Smooth muscle cell of the brain vasculature (primary cell): ENCODE measurements at regions not wholly inside any gene's neighbourhood (a gene's known extent, or its start where the extent isn't known, plus 50 kb on each side); places are given as distances from the start of the nearest gene placed in this dataset.
"Not testable (repeated sequence)": the region's sequence is repeated elsewhere in the genome, so short reads cannot be mapped to it uniquely, and the experiment has no call there.

Experiments
- DNase-seq: peaks from one replicate; pipeline ENCODE4 v3.0.0-alpha.2; 2012; ENCODE audit warnings: low read depth, low spot score

DNA sequence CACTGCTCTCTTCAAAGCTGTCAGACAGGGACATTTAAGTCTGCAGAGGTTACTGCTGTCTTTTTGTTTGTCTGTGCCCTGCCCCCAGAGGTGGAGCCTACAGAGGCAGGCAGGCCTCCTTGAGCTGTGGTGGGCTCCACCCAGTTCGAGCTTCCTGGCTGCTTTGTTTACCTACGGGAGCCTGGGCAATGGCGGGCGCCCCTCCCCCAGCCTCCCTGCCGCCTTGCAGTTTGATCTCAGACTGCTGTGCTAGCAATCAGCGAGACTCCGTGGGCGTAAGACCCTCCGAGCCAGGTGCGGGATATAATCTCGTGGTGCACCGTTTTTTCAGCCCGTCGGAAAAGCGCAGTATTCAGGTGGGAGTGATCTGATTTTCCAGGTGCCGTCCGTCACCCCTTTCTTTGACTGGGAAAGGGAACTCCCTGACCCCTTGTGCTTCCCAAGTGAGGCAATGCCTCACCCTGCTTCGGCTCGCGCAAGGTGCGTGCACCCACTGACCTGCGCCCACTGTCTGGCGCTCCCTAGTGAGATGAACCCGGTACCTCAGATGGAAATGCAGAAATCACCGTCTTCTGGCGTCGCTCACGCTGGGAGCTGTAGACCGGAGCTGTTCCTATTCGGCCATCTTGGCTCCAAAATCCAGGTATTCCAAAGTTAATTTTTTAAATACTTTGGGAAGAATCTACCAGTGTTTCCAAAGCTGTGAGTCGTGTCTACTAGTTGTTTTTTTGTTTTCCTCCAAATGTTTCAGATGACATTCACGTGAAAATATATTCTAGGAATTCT, 448.5 kb upstream of the FOXG1 start:
- not testable (repeated sequence) for DNase-seq

DNA sequence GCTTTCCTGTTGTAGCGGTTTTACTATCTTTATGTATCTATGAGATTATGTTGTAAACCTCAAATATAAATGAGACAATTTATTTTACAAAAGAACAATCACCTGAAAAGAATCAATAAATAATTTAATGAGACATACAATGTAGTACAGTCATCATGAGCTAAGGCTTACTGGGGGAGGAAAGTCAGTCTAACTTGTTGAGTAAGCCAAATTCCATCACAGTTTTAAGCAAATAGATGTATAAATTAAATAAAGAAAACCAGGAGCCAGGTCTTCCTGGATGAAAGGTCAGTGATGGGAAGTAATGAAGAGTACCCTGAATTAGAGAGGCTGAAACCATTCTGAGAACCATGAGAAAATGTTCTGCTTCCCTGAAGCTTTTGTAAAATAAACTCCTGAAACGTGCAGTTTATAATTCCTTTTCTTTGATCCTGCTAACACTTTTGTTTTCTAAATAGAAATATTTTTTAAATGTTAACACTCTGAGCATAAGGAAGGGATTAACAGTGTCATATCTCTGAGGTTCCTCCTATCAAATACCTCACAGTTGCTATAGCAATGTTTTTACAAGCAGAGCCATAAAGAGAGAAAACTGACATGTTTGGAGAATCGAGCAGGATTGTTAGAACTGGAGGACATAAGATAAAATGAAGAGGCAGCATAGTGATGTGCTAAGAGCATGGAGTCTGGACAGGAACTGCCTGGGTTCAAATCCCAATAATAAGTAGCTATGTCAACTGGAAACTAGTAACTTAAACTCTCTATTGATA, 444.9 kb upstream of the FOXG1 start:
- no peak for DNase-seq

- DNase-seq: no peak
Observed at GRCh38 chr14:28323366-28323765, 443.2 kb upstream of the FOXG1 start.

- no peak for DNase-seq
Observed at GRCh38 chr14:28323951-28324741, 442.4 kb upstream of the FOXG1 start.

- no peak for DNase-seq
Observed at GRCh38 chr14:28340816-28341215, 425.8 kb upstream of the FOXG1 start.

DNA sequence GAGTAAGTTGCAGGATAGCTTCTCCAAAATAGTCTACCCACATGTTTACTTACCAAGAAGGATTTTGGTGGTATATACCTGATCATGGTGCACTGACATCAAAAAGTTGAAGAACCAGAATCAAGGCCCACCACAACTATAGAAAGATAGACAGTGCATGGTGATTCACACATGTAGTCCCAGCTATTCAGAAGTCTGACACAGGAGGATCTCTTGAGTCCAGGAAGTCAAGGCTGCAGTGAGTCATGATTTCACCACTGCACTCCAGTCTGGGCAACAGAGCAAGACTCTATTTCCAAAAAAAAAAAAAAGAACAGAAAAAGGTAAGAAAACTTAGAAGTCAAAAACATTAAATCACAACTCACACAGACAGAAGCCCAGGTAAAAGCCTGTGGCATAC, 422.2 kb upstream of the FOXG1 start:
- DNase-seq: no peak

DNA sequence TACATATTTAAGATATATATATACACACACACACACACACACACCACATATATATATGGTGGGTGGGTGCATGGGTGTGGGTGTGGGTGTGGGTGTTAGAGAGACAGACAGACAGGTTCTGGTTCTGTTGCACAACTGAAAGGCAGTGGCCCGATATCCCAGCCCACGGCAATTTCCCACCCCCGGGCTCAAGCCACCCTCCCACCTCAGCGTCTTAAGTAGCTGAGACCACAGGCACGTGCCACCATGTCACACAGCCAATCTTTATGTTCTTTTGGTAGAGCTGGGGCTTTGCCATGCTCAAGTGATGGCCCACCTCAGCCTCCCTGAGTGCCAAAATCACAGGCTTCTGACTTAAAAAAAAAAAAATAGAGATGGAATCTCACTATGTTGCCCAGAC, 417.8 kb upstream of the FOXG1 start:
- DNase-seq: no peak

DNA sequence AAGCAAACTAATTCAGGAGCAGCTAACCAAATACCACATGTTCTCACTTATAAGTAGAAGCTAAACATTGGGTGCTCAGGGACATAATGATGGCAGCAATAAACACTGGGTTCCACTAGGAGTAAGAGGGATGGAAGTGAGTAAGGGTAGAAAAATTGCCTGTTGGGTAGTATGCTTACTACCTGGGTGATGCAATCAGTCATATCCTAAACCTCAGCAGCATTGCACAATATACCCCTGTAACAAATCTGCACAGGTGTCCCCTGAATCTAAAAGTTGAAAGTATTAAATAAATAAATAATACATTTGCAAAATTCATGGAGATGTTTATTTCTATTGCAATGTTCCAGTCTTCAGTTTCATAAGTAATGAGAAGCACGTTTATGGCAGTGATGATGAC, 409.8 kb upstream of the FOXG1 start:
- DNase-seq: no peak

DNA sequence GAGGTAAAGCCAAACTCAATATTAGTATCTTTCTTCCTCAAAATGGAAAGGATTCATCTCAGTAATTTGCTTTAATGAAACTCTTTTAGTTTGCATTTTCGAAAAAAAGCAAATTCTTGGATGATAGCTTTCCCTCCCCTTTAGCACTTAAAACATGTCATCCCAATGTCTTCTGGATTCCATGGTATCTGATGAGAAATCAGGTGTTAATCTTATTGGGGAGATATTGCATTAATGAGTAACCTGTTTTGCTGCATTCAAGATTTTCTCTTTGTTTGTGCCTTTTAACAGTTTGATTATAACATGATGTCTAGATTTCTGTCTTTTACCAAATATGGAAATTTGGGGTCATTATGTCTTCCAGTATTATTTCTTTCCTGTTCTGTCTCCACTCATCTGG, 405.1 kb upstream of the FOXG1 start:
- no peak for DNase-seq

- no peak for DNase-seq
Observed at GRCh38 chr14:28365510-28365909, 401.1 kb upstream of the FOXG1 start.

DNA sequence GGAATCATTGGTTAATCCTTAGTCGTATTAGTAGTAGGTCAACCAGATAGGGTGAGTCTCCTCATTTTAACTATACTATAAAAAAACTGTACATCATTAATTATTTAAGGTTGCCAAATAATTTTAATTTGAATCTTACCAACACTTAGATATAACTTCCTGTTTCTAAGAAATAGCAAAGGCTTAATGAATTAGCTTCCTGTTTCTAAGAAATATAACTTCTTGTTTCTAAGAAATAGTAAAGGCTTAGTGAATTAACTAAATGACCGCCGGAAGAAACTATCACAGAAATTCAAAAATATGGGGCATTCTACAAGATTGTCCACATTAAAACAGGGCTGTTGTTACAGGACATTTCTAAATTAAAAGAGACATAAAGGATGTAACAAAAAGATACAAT, 392.9 kb upstream of the FOXG1 start:
- DNase-seq: no peak

DNA sequence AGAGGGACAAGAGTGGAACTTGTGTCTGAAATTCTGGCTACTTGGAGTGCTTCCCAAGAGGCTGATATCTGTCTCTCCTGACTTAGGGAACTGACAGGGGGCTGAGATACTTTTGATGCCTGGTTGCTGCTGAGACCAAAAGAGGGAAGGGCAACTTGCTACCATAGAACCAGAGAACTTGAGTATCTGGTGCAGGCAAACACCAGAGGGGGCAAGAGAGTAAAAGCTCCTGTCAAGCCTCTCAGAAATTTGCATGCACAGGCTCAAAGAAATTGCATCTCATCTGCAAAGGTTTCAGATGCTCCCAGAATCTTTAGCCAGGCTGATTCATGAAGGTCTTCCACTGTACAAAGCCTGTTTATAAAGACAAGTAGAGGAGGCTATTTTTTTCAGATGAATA, 391.3 kb upstream of the FOXG1 start:
- DNase-seq: no peak

DNA sequence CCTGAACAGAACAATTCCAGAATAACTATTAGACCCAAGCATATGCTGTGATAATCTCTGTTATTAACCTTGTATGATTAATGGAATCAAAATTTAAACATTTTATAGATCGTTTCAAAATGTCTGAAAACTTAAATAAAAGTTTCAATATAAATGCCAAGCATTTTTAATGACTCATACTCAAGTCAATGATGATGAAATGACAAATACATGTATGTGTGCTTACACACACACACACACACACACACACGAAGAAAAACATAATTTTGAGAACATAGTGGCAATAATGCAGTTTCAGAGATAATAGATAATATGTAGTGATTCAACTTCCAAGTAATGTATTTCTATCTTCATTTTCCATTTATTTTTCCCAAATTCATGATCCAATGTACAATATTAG, 384.9 kb upstream of the FOXG1 start:
- DNase-seq: no peak

- DNase-seq: peak; percentile 55
Observed at GRCh38 chr14:28382444-28383190, 384.0 kb upstream of the FOXG1 start.

DNA sequence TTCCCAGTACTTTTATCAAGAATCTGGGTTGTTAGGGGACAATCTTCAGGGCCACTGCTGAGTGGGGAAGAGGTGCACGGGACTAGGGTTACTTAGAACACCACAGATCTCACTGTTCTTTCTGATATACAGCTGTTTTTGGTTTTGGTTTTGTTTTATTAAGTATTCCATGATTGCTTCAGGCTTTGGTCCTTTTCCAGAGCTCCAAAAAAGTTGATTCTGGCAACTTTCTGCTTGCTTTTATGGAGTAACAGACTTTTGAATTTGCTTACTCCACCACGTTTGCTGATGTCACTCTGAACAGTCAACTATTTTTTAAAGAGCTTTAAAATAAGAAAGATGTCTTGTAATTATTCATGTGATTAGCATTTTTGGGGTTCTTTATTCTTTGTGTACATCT, 368.1 kb upstream of the FOXG1 start:
- DNase-seq: no peak

DNA sequence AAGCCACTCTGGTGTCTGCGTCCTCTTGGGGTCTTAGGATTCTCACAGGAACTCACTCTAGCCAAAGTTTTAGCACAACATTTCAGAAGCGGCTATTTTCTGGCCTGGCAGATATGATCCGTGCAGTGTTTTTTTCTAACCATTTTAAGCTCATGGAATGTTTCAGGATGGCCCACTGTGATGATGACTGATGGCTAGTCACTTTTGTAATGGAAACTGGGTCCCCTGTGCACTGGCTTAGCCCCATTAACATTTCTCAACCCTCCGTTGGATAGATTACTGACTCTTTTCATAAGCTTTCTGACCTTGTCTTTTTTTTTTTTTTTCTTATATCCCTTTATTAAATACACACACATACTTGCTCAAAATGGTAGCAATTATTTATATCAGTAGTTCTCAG, 364.9 kb upstream of the FOXG1 start:
- DNase-seq: not testable (repeated sequence)

DNA sequence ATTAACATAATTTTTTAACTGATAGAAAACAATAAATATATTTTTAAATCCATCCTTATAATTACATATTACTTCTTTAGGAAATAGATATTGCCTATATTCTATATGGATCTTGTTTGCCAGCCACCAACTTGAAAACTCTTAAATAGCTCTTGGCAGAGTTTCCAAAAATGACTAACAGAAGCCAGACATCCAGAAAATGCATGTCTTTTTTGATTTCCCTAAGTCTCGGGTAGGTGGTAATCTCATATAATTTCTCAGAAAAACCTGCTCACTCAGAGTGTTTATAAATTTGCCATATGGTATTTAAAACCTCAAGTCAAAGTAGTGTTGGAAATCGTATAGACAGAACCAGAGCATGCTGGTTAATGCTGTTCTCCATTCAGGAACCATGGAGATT, 360.4 kb upstream of the FOXG1 start:
- no peak for DNase-seq

GRCh38 chr14:28407031-28407825, 359.4 kb upstream of the FOXG1 start:
- DNase-seq: no peak

- no peak for DNase-seq
Observed at GRCh38 chr14:28407996-28408395, 358.6 kb upstream of the FOXG1 start.

- DNase-seq: no peak
Observed at GRCh38 chr14:28412077-28412476, 354.5 kb upstream of the FOXG1 start.

GRCh38 chr14:28426960-28427359, 339.6 kb upstream of the FOXG1 start:
- DNase-seq: no peak
